C4-2B (cell line): ENCODE measurements at regions not wholly inside any gene's neighbourhood (a gene's known extent, or its start where the extent isn't known, plus 50 kb on each side); places are given as distances from the start of the nearest gene placed in this dataset.
"Not testable (repeated sequence)": the region's sequence is repeated elsewhere in the genome, so short reads cannot be mapped to it uniquely, and the experiment has no call there.

Experiments used
- CTCF ChIP-seq: fragments of 450-650 bp; conservative IDR thresholded peaks from 2 replicates; pipeline ENCODE4 v1.5.1; 2017; ENCODE audit warnings: mild to moderate bottlenecking
- ZFX ChIP-seq: fragments of 450-650 bp; IDR thresholded peaks from 2 replicates; pipeline ENCODE4 v1.6.1; 2017

DNA sequence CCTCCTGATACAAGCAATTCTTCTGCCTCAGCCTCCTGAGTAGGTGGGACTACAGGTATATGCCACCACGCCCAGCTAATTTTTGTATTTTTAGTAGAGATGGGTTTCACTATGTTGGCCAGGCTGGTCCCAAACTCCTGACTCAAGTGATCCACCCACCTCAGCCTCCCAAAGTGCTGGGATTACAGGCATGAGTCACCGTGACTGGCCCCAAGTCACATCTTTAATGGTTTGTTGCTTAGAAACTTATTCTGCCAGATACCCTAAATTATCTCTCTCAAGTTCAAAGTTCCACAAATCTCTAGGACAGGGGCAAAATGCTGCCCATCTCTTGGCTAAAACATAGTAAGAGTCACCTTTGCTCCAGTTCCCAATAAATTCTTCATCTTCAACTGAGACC, 444.1 kb upstream of the HSF2 start:
- TF ChIP-seq CTCF, ZFX: not testable (repeated sequence)
